ENCODE measurements at regions not wholly inside any gene's neighbourhood (a gene's known extent, or its start where the extent isn't known, plus 50 kb on each side); places are given as distances from the start of the nearest gene placed in this dataset.

DNA sequence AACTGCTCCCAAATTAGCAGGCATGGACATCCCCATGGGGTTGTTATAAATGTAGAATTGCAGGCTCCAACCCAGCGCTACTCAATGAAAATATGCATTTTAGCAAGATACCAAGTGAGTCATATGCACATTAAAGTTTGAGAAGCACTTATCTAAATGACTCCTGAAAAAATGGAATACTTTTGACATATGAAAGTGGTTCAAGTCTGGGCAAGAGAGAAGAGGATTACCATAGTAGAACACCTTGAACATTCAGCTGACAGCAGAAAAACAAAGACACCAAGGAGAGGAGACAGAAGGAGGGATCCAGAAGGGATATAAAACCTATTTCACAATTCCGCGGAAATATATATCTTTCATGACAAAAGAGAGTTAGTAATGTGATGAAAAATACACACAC lies 63.2 kb upstream of the CT83 start:
- DNase-seq (ENCODE audit: low spot score), result no peak

DNA sequence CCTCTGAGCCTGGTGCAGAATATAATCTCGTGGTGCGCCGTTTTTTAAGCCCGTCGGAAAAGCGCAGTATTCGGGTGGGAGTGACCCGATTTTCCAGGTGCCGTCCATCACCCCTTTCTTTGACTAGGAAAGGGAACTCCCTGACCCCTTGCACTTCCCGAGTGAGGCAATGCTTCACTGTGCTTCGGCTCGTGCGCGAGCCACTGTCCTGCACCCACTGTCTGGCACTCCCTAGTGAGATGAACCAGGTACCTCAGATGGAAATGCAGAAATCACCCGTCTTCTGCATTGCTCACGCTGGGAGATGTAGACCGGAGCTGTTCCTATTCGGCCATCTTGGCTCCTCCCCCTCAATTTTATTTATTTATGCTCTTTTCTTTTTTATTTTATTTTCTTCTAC lies 57.5 kb upstream of the CT83 start:
- peak; percentile 16 for DNase-seq (ENCODE audit: low spot score)

Data from HT-29 (cell line).